ENCODE measurements at regions not wholly inside any gene's neighbourhood (a gene's known extent, or its start where the extent isn't known, plus 50 kb on each side); places are given as distances from the start of the nearest gene placed in this dataset.
A peak's percentile ranks its signal among the peaks of the same experiment; 100 is the strongest.

- no peak overlapping the region for H2BK120ac ChIP-seq (ENCODE audit: low read depth, low read length, poor library complexity, severe bottlenecking)
- no peak overlapping the region for H3K9ac ChIP-seq (ENCODE audit: extremely low read depth, insufficient read length, low read length)
- no peak overlapping the region for H2BK12ac ChIP-seq (ENCODE audit: insufficient read length, low read depth, low read length)
- Mint-ChIP-seq H3K9me3 (peaks cover 2 to 3% of the 10 kb centered on the region in 2 experiments; a peak in 2 of 5 replicates), H3K36me3 (ENCODE audit: insufficient read depth in 1 of 3, low read depth in 3 of 3) (peaks cover 0 to 4% (median 0%) of the 10 kb centered on the region in 3 experiments; a peak in 1 of 7 replicates), H3K4me1 (peaks cover 9 to 11% of the 10 kb centered on the region in 2 experiments), H3K27ac (no peak overlapping the region), H3K4me3 (no peak overlapping the region), H3K27me3 (ENCODE audit: low read depth) (peaks cover 6% of the 10 kb centered on the region)
- H3K79me2 ChIP-seq (ENCODE audit: insufficient read depth, low read length) = no peaks in the 10 kb centered on the region
- DNase-seq = peak; percentile 22
- H4K91ac ChIP-seq (ENCODE audit: insufficient read length, low read depth, low read length) = no peak overlapping the region
- H3K18ac ChIP-seq (ENCODE audit: insufficient read length, low read depth, low read length) = no peak overlapping the region
- H3K9me3 ChIP-seq (ENCODE audit: control insufficient read depth, low read depth, low read length) = no peaks in the 10 kb centered on the region
- no peak overlapping the region for H3K14ac ChIP-seq (ENCODE audit: insufficient read depth, low read length)
- WGBS (ENCODE audit: extremely low coverage, insufficient read length, low lambda C conversion rate) = no CpG with 5 or more reads among the region's 24 CpGs
- H3K23ac ChIP-seq (ENCODE audit: insufficient read length, low read depth, low read length) = no peak overlapping the region
- no peak overlapping the region for H3K56ac ChIP-seq (ENCODE audit: insufficient read length, low read depth, low read length)
- H4K20me1 ChIP-seq (ENCODE audit: control insufficient read depth, insufficient read depth, insufficient read length) = no peaks in the 10 kb centered on the region
- no peaks in the 10 kb centered on the region for H3K4me1 ChIP-seq (ENCODE audit: insufficient read depth, low read length)
- no peak overlapping the region for H3K27ac ChIP-seq (ENCODE audit: insufficient read length, low read depth, low read length)
- no peak overlapping the region for H3K4ac ChIP-seq (ENCODE audit: low read depth, low read length)
- no peaks in the 10 kb centered on the region for H3K23me2 ChIP-seq (ENCODE audit: insufficient read length, low read depth, low read length, poor library complexity, severe bottlenecking)
- no peak overlapping the region for H2BK5ac ChIP-seq (ENCODE audit: insufficient read length, low read length)
- TF ChIP-seq CTCF (conservative IDR thresholded peaks at IDR 0.05) = no peak
- H3K27me3 ChIP-seq (ENCODE audit: insufficient read depth, low read length) = no peaks in the 10 kb centered on the region
- no peak overlapping the region for H2AFZ ChIP-seq (ENCODE audit: low read length)
- no peaks in the 10 kb centered on the region for H3K79me1 ChIP-seq (ENCODE audit: insufficient read depth, low read depth, low read length, poor library complexity, severe bottlenecking)
- H2BK15ac ChIP-seq (ENCODE audit: low read depth, low read length) = no peak overlapping the region
- H3T11ph ChIP-seq (ENCODE audit: low read length) = no peak overlapping the region
- H4K5ac ChIP-seq (ENCODE audit: insufficient read length, low read depth, low read length) = no peak overlapping the region
- H3K4me2 ChIP-seq (ENCODE audit: insufficient read depth, insufficient read length, low read length) = no peak overlapping the region
- no peak overlapping the region for H2AK5ac ChIP-seq (ENCODE audit: insufficient read length, low read length)
- H2BK20ac ChIP-seq (ENCODE audit: low read depth, low read length, poor library complexity, severe bottlenecking) = no peak overlapping the region
- H4K8ac ChIP-seq (replicated peaks; ENCODE audit: insufficient read length, low read depth, low read length) = no peak overlapping the region
These were observed 119.2 kb upstream of the TMEM18 start for GRCh38 chr2:796141-796985.

Data from H9 (cell line).